Mammary epithelial cell (primary cell): ENCODE measurements at regions not wholly inside any gene's neighbourhood (a gene's known extent, or its start where the extent isn't known, plus 50 kb on each side); places are given as distances from the start of the nearest gene placed in this dataset.

Experiments used
- EZH2 ChIP-seq: IDR thresholded peaks from 2 replicates; pipeline ENCODE4 v1.6.1; 2012; ENCODE audit warnings: low read length, inconsistent platforms, borderline replicate concordance
- TF ChIP-seq, protein P1 (sequence below), 2 donors: IDR thresholded peaks in 1 of 2; conservative IDR thresholded peaks in 1 of 2; 2 replicates each; pipeline ENCODE4 v1.5.1; 2011 to 2012; ENCODE audit warnings: inconsistent platforms in 2 of 2, low read length in 2 of 2, mild to moderate bottlenecking in 2 of 2, control low read depth in 1 of 2, low read depth in 1 of 2; ENCODE audit not compliant: insufficient read depth in 1 of 2; ENCODE audit errors: extremely low read depth in 1 of 2

DNA sequence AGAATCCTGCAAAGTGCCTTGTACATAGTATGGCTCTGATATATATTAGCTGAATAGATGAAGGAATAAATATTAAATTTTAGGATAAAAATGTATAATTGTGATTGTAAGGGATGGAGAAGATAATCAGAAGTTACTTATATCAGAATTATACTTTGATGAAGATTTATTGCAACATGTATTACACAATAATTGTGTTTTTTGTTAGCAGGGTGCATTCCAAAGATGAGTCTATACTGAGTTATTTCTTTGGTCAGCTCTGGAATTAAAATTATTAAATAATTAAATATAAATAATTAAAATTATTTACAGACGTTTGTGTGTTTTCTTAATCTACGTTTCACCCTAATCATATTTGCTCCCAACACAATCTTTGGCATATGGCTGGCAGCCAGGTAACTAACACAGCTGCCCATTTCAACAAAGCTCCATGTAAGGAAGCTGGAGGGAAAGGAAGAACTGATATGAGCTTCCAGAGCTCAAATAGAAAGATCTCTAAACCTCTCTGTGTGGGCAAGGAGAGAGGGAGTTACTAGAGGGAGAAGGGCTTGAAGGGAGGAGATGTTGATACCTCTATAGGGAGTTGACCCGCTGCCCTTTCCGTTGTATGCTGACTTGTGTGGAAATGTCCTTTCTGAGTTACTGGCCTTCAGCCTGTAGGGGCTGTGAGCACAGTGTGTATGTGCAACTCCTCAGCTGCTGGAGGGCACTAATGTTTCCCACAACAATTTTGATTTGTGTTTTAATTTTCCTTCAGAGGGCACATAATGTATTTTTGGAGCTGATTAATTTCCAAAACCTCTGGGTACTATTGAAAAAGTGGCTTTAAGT is 403.4 kb downstream of the MAN2A1 start:
- TF ChIP-seq, protein P1, sequence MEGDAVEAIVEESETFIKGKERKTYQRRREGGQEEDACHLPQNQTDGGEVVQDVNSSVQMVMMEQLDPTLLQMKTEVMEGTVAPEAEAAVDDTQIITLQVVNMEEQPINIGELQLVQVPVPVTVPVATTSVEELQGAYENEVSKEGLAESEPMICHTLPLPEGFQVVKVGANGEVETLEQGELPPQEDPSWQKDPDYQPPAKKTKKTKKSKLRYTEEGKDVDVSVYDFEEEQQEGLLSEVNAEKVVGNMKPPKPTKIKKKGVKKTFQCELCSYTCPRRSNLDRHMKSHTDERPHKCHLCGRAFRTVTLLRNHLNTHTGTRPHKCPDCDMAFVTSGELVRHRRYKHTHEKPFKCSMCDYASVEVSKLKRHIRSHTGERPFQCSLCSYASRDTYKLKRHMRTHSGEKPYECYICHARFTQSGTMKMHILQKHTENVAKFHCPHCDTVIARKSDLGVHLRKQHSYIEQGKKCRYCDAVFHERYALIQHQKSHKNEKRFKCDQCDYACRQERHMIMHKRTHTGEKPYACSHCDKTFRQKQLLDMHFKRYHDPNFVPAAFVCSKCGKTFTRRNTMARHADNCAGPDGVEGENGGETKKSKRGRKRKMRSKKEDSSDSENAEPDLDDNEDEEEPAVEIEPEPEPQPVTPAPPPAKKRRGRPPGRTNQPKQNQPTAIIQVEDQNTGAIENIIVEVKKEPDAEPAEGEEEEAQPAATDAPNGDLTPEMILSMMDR (conservative IDR thresholded peaks at IDR 0.05 in 1 of 2, IDR thresholded peaks at IDR 0.05 in 1 of 2; ENCODE audit: extremely low read depth in 1 of 2, insufficient read depth in 1 of 2, low read depth in 1 of 2, low read length in 2 of 2) = no peak
- no peak for TF ChIP-seq EZH2
